ENCODE measurements at regions not wholly inside any gene's neighbourhood (a gene's known extent, or its start where the extent isn't known, plus 50 kb on each side); places are given as distances from the start of the nearest gene placed in this dataset.

- no peak for DNase-seq
Observed at GRCh38 chr1:82245345-82246014, 444.7 kb downstream of the ADGRL2 start.

GRCh38 chr1:82240571-82240970 is 439.8 kb downstream of the ADGRL2 start:
- DNase-seq, result no peak

- DNase-seq, result no peak
Observed at GRCh38 chr1:82230667-82231066, 429.9 kb downstream of the ADGRL2 start.

- DNase-seq, result no peak
Observed at GRCh38 chr1:82227306-82228095, 426.8 kb downstream of the ADGRL2 start.

- no peak for DNase-seq
Observed at GRCh38 chr1:82226186-82226505, 425.4 kb downstream of the ADGRL2 start.

DNA sequence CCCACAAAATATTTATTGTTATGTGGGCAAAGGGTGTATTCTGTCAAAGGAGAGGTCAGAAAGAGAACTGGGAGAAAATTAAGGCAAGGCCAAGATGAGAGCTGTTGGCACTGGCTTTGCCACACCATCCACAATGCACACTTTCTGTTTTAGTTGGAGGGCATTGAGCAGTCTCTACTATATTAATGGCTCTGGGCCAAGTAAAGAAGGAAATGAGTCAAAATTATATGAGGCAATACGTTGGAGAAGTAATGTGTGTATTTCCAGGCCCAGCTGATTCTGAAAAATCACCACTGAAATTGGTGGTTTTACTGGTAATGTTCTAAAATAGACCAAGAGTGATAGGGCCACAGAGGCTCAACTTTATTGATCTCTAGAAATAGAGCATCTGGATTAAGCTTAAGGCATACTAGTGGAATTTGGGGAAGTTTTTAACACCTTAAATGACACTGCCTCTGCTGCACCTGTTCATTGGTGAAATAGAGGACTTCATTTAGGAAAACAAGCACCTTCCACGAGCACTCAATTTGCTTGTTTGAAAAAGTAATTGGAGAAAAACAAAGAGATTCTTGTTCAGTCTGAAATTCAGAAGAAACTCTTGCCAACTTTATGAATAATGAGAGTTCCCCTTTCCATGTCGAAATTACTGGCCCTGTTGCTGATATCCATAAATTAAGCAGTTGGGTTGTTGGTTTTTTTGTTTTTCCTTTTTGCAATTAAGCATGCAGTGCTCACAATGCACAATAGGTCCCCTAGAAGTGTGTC is 424.9 kb downstream of the ADGRL2 start:
- no peak for DNase-seq

- no peak for DNase-seq
Observed at GRCh38 chr1:82223091-82223490, 422.4 kb downstream of the ADGRL2 start.

GRCh38 chr1:82221721-82222120 is 421.0 kb downstream of the ADGRL2 start:
- no peak for DNase-seq

- no peak for DNase-seq
Observed at GRCh38 chr1:82220754-82221153, 420.0 kb downstream of the ADGRL2 start.

DNA sequence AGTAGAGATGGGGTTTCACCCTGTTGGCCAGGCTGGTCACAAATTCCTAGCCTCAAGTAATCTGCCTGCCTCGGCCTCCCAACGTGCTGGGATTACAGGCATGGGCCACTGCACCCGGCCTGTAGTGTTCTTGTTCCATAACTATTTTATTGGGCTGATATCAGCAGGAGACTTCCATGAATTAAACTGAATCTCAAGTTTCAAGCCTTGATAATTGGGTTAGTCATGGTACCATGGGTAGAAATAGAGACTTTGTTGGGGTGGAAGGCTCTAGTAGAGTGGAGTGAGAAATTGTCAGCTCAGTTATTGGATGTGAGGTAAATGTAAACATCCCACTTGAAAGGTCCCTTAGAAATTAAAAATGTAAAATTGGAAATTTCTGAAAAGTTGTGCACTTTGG is 419.1 kb downstream of the ADGRL2 start:
- DNase-seq, result no peak

GRCh38 chr1:82218846-82219245 is 418.1 kb downstream of the ADGRL2 start:
- no peak for DNase-seq

DNA sequence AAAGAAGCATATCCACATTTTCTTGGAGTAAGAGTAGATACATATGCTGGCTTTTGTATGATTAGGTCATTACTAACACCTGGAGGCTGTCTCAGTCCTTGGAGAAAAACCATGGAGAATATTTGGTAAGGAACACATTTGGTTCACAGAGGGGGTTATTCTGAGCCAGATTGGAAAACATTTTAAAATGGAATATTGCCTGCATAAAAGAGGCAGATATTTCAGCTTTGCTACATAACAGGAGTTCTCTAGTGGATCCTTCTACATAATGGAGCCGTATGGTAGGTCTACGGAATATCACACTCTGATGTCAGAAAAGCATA is 415.1 kb downstream of the ADGRL2 start:
- no peak for DNase-seq

GRCh38 chr1:82215056-82215852 is 414.5 kb downstream of the ADGRL2 start:
- no peak for DNase-seq

DNA sequence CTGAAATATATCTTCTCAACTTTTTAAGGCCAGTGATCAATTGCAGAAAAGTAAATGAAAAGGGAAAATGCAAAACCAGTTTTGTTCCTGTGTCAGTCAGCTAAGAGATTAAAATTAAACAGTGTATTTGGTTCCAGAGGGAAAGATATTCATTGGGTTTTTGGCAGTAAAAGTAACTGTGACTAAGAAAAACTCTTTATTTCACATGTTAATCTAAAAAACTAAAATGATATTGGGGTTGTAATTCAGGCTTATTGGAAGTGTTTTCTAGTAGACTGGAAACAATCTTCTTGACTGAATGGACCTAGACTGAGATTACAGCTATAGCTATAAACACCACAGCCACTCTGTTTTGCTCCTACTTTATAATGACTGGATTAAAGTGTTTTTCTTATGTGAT is 413.9 kb downstream of the ADGRL2 start:
- DNase-seq, result no peak

DNA sequence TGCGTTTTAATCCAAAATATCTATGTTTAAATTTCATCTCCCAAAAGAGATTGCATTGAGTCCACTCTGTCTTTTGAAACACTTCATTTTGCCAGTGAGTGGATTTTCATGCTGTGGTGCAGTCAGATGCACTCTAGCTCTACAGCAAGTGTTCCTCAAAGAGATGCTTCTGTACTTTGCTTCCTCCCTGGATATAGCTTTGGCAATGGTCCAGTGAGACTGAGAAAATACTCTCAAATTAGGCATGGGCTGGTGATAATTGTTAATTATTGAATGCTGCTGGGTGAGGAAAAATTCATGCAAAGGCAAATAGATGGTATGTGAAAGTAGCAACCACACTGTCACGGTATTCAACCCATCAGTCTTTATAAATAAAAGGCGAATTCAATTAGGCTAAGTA is 396.9 kb downstream of the ADGRL2 start:
- DNase-seq, result no peak

DNA sequence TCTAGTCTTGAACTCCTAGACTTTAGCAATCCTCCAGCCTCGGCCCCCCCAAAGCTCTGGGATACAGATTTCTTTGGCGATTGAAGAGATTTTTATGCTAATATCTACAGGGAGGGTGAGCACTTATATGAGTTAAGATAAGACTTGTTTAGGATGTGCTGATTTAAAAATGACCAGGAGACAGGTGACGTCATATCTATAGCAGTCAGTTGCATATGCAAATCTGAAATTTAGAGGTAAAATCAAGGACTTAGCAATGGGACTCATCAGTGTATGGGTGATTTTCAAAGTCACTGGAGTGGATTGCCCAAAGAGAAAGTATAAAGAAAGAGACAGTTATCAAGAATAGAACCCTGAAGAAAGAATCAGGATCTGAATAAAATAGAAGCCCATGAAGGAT is 394.5 kb downstream of the ADGRL2 start:
- DNase-seq, result no peak

DNA sequence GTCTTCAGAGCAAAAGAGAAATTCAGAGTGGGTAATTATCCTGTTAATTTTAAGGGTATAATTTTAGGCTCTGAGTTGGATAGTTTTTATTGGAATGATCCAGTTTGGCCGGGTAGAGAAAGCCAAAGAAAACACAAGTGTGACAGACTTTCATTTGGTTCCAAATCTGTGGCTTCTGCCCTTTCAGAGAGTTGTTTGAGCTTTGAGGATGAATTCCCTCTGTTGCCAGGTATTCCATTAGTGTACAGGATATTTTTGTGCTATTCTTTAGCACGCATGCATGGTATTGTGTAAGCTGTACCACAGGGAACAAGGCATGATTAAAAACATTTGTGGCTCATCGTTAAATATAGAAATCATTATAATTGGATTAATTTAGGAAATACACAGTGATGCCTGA is 384.4 kb downstream of the ADGRL2 start:
- no peak for DNase-seq

GRCh38 chr1:82181846-82182245 is 381.1 kb downstream of the ADGRL2 start:
- no peak for DNase-seq

GRCh38 chr1:82179131-82179530 is 378.4 kb downstream of the ADGRL2 start:
- no peak for DNase-seq

DNA sequence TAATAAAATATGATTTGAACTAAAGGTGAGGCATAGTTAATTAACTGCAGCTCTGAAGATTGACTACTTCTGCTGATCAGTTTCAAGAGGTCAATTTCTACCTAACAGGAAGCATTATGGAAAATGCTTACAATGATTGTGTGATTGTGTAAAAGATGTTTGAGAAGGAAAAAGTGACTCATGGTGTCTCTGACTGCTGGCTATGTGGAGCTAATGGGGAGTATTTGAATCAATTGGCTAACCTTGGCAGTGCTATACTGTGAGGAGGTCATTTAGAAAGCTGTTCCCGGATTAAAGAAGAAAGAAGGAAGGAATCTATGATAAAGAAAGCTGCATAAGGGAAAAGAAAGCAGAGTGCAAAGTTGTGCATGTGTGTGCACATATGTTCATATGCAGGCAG is 376.5 kb downstream of the ADGRL2 start:
- no peak for DNase-seq

- DNase-seq, result no peak
Observed at GRCh38 chr1:82171955-82172354, 371.2 kb downstream of the ADGRL2 start.

GRCh38 chr1:82168482-82168881 is 367.7 kb downstream of the ADGRL2 start:
- no peak for DNase-seq
